8988T (cell line): ENCODE measurements at regions not wholly inside any gene's neighbourhood (a gene's known extent, or its start where the extent isn't known, plus 50 kb on each side); places are given as distances from the start of the nearest gene placed in this dataset.

Experiments used
- DNase-seq: peaks from one replicate; pipeline ENCODE4 v3.0.0; 2011

- DNase-seq, result no peak
These were observed 52.2 kb downstream of the ADRA2C start for GRCh38 chr4:3818371-3818770.

- DNase-seq, result no peak
These were observed 53.2 kb downstream of the ADRA2C start for GRCh38 chr4:3819210-3819919.

GRCh38 chr4:3820016-3820805, 54.0 kb downstream of the ADRA2C start:
- no peak for DNase-seq

- no peak for DNase-seq
These were observed 54.8 kb downstream of the ADRA2C start for GRCh38 chr4:3820806-3821579.

GRCh38 chr4:3821580-3822229, 55.5 kb downstream of the ADRA2C start:
- no peak for DNase-seq

- DNase-seq, result no peak
These were observed 56.2 kb downstream of the ADRA2C start for GRCh38 chr4:3822230-3822947.

- no peak for DNase-seq
These were observed 57.5 kb downstream of the ADRA2C start for GRCh38 chr4:3823496-3824341.

GRCh38 chr4:3824521-3825270, 58.5 kb downstream of the ADRA2C start:
- no peak for DNase-seq

GRCh38 chr4:3825530-3825929, 59.3 kb downstream of the ADRA2C start:
- no peak for DNase-seq

GRCh38 chr4:3826247-3827172, 60.3 kb downstream of the ADRA2C start:
- DNase-seq, result no peak

- DNase-seq, result no peak
These were observed 61.7 kb downstream of the ADRA2C start for GRCh38 chr4:3827616-3828492.

- no peak for DNase-seq
These were observed 62.4 kb downstream of the ADRA2C start for GRCh38 chr4:3828546-3828945.

- DNase-seq, result no peak
These were observed 63.2 kb downstream of the ADRA2C start for GRCh38 chr4:3829211-3829955.

- DNase-seq, result no peak
These were observed 64.0 kb downstream of the ADRA2C start for GRCh38 chr4:3829956-3830773.

- DNase-seq, result no peak
These were observed 64.8 kb downstream of the ADRA2C start for GRCh38 chr4:3830774-3831528.

GRCh38 chr4:3831529-3832150, 65.5 kb downstream of the ADRA2C start:
- no peak for DNase-seq
